Adrenal gland (tissue), 5 donors: ENCODE measurements at regions not wholly inside any gene's neighbourhood (a gene's known extent, or its start where the extent isn't known, plus 50 kb on each side); places are given as distances from the start of the nearest gene placed in this dataset.

Experiments used
- POLR2A ChIP-seq, 2 donors: fragments of 450-650 bp; IDR thresholded peaks; one replicate each; pipeline ENCODE4 v1.6.1; 2017; ENCODE audit warnings: antibody characterized with exemption in 2 of 2, mild to moderate bottlenecking in 2 of 2, moderate library complexity in 1 of 2
- TF ChIP-seq, protein P1 (sequence below), 6 experiments: fragments of 450-650 bp in 4 of 6; fragments of 200-600 bp in 2 of 6; sonication (generic) in 1 of 6; IDR thresholded peaks; 1 replicate in 5 of 6; 2 replicates in 1 of 6; pipeline versions ENCODE4 v1.5.1 to v1.8.0; 2016 to 2021; ENCODE audit warnings: antibody characterized with exemption in 6 of 6, mild to moderate bottlenecking in 2 of 6, moderate library complexity in 1 of 6
- donor health status: DM: no; HTN: no; CAD: no.

DNA sequence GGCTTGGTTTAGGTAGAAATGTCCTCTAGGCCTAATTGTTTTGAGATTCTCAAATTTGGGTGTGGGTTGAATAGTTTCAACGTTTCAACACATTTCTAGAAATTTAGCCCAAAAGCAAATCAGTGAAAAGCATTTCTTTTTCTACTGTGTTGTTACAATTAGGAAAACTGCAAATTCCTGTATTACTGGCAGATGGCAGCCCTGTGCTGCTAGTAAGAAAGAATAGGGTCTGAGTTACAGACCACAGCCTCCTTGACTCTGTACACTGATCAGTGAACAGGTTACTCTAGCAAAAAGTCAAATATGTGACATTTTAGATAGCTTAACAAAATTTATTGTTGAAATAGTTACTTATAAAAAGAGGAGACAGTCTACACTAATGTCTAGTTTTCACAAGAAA is 703.0 kb downstream of the JRKL start:
- TF ChIP-seq, protein P1, sequence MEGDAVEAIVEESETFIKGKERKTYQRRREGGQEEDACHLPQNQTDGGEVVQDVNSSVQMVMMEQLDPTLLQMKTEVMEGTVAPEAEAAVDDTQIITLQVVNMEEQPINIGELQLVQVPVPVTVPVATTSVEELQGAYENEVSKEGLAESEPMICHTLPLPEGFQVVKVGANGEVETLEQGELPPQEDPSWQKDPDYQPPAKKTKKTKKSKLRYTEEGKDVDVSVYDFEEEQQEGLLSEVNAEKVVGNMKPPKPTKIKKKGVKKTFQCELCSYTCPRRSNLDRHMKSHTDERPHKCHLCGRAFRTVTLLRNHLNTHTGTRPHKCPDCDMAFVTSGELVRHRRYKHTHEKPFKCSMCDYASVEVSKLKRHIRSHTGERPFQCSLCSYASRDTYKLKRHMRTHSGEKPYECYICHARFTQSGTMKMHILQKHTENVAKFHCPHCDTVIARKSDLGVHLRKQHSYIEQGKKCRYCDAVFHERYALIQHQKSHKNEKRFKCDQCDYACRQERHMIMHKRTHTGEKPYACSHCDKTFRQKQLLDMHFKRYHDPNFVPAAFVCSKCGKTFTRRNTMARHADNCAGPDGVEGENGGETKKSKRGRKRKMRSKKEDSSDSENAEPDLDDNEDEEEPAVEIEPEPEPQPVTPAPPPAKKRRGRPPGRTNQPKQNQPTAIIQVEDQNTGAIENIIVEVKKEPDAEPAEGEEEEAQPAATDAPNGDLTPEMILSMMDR (IDR thresholded peaks at IDR 0.05), result no peak
- no peak for TF ChIP-seq POLR2A (IDR thresholded peaks at IDR 0.05)
